Breast epithelium (tissue), 4 donors: ENCODE measurements at regions not wholly inside any gene's neighbourhood (a gene's known extent, or its start where the extent isn't known, plus 50 kb on each side); places are given as distances from the start of the nearest gene placed in this dataset.

Experiments
- DNase-seq, 2 donors: peaks; one replicate each; pipeline ENCODE4 v3.0.0-alpha.2; 2019; ENCODE audit warnings: low spot score in 2 of 2
- H3K27ac ChIP-seq, 2 donors: fragments of 200-600 bp; sonication (generic) in 1 of 2; one replicate each; pipeline ENCODE4 v1.5.1; 2016 to 2019; ENCODE audit warnings: mild to moderate bottlenecking in 1 of 2
- H3K27me3 ChIP-seq, 2 donors: fragments of 200-600 bp; sonication (generic) in 1 of 2; one replicate each; pipeline versions ENCODE4 v1.5.1 to v1.6.0; 2017 to 2019; ENCODE audit warnings: control low read depth in 1 of 2, mild to moderate bottlenecking in 1 of 2
- H3K36me3 ChIP-seq: fragments of 200-600 bp; one replicate; pipeline ENCODE4 v1.5.1; 2019
- H3K4me1 ChIP-seq, 2 donors: fragments of 200-600 bp; sonication (generic); one replicate each; pipeline ENCODE4 v1.5.1; 2016 to 2019; ENCODE audit warnings: control low read depth in 1 of 2
- H3K4me3 ChIP-seq, 3 donors: fragments of 200-600 bp; sonication (generic); 1 replicate in 2 of 3; 2 replicates in 1 of 3; pipeline ENCODE4 v1.5.1; 2016 to 2019; ENCODE audit warnings: mild to moderate bottlenecking in 3 of 3, moderate library complexity in 2 of 3
- H3K9me3 ChIP-seq, 2 donors: fragments of 200-600 bp; sonication (generic) in 1 of 2; one replicate each; pipeline ENCODE4 v1.5.1; 2016 to 2019; ENCODE audit warnings: control low read depth in 1 of 2
- CTCF ChIP-seq, 3 donors: fragments of 450-650 bp; IDR thresholded peaks; one replicate each; pipeline ENCODE4 v1.5.1; 2016 to 2017; ENCODE audit warnings: antibody characterized with exemption in 3 of 3, mild to moderate bottlenecking in 3 of 3, moderate library complexity in 3 of 3
- POLR2A ChIP-seq: fragments of 450-650 bp; IDR thresholded peaks from one replicate; pipeline ENCODE4 v1.6.1; 2016; ENCODE audit warnings: antibody characterized with exemption, mild to moderate bottlenecking, moderate library complexity
- POLR2AphosphoS5 ChIP-seq, 3 donors: sonication (generic); formaldehyde crosslinking; IDR thresholded peaks; one replicate each; pipeline ENCODE4 v1.6.1; 2017; ENCODE audit warnings: antibody characterized with exemption in 3 of 3
- intact Hi-C: fragments of 100-400 bp; cut with DNase I; formaldehyde crosslinking; loops from one replicate; pipeline ENCODE4 v1.15.1; 2023; ENCODE audit warnings: low total_unique reads

DNA sequence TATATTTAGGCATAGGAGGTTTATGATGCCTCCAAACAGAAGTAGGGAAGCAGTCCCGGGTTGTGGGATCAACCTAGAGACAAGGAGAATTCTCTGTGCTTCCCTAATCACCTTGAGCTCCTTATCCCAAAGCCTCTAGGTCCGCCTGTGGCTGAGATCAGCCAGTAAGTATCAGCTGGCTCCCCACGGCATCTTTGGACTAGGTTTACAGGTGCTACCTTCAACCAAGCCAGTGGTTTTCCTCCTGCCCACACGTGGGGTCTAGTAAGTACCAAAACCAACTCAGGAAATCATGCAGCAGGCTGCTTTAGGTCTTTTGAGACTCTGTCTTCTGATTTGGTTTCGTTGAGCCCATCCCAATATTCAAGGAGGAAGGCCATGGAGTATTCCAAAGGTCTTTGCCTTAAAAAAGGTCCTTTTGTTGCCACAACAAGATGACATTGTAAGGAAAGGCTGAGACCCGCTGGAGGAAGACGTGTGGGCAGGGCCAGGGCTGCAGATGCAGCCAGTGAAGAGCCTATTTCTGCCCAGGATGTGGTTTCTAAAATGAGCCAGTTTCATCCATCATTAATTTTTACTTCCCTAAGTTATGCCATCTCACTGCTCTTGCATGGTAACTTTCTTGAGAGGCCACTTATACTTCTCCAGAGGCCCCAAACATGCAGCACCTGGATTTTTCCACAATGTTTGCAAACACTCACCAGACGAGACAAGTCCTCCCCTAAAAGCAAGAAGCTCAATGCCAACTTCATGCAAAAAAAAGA, 248.7 kb downstream of the RNF152 start:
- Histone ChIP-seq H3K36me3 (no peaks in the 10 kb centered on the region), H3K4me1 (peaks cover 0 to 2% of the 10 kb centered on the region in 2 donors), H3K27me3 (no peaks in the 10 kb centered on the region), H3K9me3 (no peaks in the 10 kb centered on the region), H3K27ac (no peak overlapping the region), H3K4me3 (no peak overlapping the region)
- intact Hi-C loops, result no loop called here
- no peak for TF ChIP-seq CTCF (IDR thresholded peaks at IDR 0.05)
- no peak for TF ChIP-seq POLR2AphosphoS5 (IDR thresholded peaks at IDR 0.05)
- no peak for TF ChIP-seq POLR2A
- DNase-seq, result no peak

GRCh38 chr18:61639886-61640285, 252.9 kb downstream of the RNF152 start:
- H3K4me3 ChIP-seq, result no peak overlapping the region
- no peaks in the 10 kb centered on the region for H3K36me3 ChIP-seq
- no peak for DNase-seq
- peak overlapping the region in 1 of 2 donors; percentile 19 for H3K27ac ChIP-seq
- no peak for TF ChIP-seq POLR2AphosphoS5 (IDR thresholded peaks at IDR 0.05)
- no peak for TF ChIP-seq POLR2A
- TF ChIP-seq CTCF (IDR thresholded peaks at IDR 0.05), result no peak
- no peaks in the 10 kb centered on the region for H3K27me3 ChIP-seq
- H3K9me3 ChIP-seq, result no peaks in the 10 kb centered on the region
- H3K4me1 ChIP-seq, result peaks cover 4 to 23% of the 10 kb centered on the region in 2 donors
- intact Hi-C loops, result no loop called here

DNA sequence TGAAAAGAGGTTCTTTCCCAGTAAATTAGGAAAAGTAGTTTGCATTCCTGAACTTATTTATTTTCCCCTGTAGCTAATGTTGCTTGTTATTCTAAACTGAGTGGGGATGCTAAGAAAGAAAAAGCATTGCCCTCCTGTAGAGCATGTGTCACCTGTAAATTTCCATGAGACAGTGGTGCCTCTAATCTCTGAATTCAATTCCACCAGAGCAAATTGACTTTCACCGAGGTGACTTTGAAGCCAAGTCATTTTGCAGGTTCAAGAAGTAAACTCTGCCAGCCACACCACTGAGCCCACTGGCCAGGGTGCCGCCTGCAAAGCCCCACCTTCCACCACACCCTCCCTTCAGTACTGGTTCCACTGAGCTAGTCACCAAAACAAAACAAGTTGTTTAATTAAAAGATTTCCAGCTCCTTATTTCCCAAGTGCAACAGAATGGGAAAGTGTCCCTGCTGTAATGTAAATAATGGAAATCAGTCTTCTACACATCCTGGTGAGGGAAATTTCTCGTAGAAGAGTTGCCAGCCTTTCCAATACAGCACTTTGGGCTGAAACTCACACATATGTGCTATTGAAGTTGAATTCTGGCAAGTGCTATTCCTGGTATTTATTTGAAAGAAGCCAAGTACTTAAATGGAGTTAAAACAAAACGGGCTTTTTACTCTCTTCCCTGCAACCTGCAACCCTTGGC, 254.8 kb downstream of the RNF152 start:
- TF ChIP-seq POLR2AphosphoS5 (IDR thresholded peaks at IDR 0.05), result no peak
- TF ChIP-seq CTCF (IDR thresholded peaks at IDR 0.05), result no peak
- TF ChIP-seq POLR2A, result no peak
- Histone ChIP-seq H3K9me3 (no peaks in the 10 kb centered on the region), H3K27ac (peak overlapping the region; percentile 76 to 77), H3K4me1 (peaks cover 4 to 23% of the 10 kb centered on the region in 2 donors), H3K27me3 (no peaks in the 10 kb centered on the region), H3K4me3 (no peak overlapping the region), H3K36me3 (no peaks in the 10 kb centered on the region)
- no peak for DNase-seq
- intact Hi-C loops, result no loop called here

DNA sequence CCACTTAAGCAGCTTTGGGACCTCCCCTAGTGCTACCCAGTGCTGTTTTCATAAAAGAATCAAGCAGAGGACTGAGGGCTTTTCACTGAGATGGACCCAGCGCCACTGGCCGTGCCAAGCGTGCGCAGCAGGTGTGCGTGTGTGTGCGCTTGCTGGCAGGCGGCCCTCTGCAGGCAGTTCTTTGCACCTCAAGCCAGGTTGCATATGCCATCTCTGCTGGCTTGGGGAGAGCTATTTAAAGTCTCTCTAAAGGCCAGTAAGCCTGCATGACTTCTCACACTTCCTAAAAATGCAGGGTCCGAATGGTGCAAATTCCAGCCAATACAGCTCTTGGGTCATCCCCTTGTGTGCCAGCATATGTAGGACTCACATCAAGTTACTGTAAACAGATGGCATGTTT, 255.5 kb downstream of the RNF152 start:
- Histone ChIP-seq H3K27me3 (no peaks in the 10 kb centered on the region), H3K27ac (peak overlapping the region; percentile 76 to 80), H3K9me3 (no peaks in the 10 kb centered on the region), H3K36me3 (no peaks in the 10 kb centered on the region), H3K4me1 (peaks cover 4 to 23% of the 10 kb centered on the region in 2 donors), H3K4me3 (no peak overlapping the region)
- no peak for DNase-seq
- TF ChIP-seq POLR2AphosphoS5 (IDR thresholded peaks at IDR 0.05), result no peak
- TF ChIP-seq POLR2A, result no peak
- intact Hi-C loops, result no loop called here

DNA sequence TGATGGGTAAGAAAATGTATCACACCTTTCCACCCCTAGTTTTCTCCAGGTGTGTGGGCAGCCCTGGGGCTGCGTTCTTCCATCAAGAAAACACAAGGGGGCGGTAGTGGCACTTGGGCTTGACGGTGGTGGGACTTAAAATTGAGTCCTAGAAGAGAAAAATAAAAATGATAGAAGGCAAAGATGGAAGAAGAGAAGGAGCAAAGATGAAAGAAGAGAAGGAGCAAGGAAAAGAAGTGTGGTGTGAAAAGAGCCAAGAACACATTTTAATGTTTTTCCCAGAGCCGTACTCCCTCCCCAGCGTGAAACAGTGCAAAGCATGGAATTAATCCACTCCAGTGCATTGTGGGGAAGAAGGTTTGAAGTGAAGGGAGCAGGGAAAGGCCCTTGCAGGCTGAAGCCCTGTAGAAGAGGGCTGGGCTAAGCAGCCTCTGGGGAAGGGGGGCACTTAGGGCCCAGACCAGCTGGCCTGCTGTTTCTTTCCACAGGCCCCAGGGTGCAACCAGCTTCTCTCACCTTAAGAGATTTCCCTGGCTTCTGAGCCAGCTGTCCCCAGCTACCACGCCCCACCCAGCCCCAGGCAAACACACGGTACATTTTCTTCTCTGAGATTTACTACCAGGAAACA, 256.8 kb downstream of the RNF152 start:
- Histone ChIP-seq H3K36me3 (no peaks in the 10 kb centered on the region), H3K4me3 (no peak overlapping the region), H3K27ac (peak overlapping the region; percentile 76 to 80), H3K9me3 (no peaks in the 10 kb centered on the region), H3K4me1 (peaks cover 4 to 23% of the 10 kb centered on the region in 2 donors), H3K27me3 (no peaks in the 10 kb centered on the region)
- DNase-seq, result peak; percentile 62 to 65
- intact Hi-C loops, result no loop called here
- no peak for TF ChIP-seq POLR2A
- TF ChIP-seq CTCF (IDR thresholded peaks at IDR 0.05), result peak; percentile 48 to 73 (median 59)
- TF ChIP-seq POLR2AphosphoS5 (IDR thresholded peaks at IDR 0.05), result no peak
